CMK (cell line): ENCODE measurements at regions not wholly inside any gene's neighbourhood (a gene's known extent, or its start where the extent isn't known, plus 50 kb on each side); places are given as distances from the start of the nearest gene placed in this dataset.

Experiments used
- DNase-seq: peaks from one replicate; pipeline ENCODE4 v3.0.0-alpha.2; 2010; ENCODE audit warnings: low read depth

- no peak for DNase-seq
These were observed 122.1 kb upstream of the DYNLRB2 start for GRCh38 chr16:80418517-80419355.

DNA sequence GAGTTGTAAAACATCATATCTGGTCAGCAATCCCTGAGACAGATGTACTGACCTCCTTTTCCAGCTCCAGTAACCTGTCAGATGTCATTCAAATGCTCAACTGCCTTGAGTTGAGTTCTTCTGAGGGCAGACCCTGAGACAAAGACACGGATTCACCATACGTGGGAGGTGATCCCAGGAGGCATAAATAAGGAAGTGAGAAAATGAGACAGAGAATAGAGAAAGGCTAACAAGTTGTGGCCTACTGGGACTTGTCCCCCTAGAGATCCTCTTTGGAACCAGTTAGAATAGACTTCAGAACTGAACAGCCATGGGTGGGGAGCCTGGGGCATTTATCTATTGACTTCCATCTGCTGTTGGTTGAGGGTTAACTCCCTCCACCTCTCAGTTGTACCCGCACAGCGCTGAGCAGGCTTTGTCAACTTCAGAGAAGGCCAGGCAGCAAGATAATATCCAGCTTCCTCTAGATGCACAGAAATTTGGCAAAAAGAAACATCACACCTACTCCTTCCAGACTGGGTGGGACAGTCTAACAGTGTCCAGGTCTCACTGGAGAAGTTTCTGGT, 123.0 kb upstream of the DYNLRB2 start:
- DNase-seq: no peak

GRCh38 chr16:80408014-80408413, 132.8 kb upstream of the DYNLRB2 start:
- DNase-seq: no peak

- no peak for DNase-seq
These were observed 133.4 kb upstream of the DYNLRB2 start for GRCh38 chr16:80407265-80407987.

DNA sequence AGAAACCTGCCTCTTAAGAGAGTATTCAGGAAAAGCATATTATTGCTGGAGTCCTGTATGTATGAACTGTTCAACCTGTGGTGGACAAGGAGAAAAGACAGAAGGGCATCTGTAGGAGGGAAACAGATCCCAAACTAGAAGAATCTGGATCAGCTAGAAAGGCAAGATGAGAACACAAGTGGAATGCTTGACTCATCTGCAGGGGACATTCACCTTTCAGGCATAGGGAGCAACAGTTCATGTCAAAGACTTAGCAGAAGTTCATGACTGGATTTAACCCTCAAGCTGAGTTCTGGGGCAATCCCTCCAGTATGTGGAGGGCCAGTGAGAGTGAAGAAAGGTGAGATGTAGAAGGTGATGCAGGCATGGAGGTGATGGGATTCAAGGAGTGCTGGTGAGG, 135.9 kb upstream of the DYNLRB2 start:
- DNase-seq: no peak

GRCh38 chr16:80403894-80404293, 136.9 kb upstream of the DYNLRB2 start:
- no peak for DNase-seq

DNA sequence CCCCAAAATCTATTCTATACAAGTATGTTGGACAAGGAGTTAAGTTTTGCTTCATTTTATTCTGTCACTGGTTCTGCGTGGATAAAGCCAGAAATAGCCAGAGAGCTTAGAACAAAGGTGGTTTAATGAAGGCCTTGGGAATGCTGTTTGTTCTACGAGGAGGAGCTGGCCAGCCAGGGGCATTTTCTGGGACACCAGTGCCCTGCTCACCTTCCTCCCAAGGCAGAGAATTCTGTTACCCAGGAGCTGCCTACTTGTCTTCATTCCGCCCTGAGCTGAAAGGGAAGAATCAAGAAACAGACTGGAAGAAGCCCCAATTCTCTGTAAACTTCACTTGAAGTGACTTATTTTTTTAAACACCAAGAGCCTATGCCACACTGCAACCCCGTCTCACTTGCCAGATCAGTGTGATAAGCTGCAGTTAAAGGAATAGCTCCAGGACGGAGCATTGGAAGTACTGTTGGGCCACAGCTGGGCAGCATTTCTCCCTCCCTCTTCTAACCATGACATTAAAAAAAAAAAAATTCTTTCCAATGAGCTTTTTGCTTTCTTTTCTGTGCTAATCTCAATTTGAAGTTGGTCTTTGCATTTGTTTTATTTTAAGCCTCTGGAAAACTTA, 149.8 kb upstream of the DYNLRB2 start:
- no peak for DNase-seq

DNA sequence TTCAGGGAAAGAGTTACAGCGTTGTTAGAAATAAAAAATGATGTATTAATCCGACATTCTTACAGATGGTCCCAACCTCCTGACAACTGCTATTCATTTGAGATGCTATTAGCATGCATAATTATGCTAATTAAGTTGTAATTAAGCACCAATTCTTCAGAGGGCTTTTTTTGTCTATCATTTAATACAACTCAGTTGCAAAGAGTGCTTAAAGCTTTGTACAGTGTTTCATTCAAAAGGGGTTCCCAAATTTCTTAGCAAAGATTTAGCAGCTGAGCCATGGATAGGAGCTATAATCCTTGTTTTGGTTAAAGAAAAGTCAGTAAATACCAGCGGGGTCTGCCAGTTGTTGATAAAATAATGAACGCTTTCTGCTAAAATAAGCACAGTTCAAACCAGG, 150.7 kb upstream of the DYNLRB2 start:
- no peak for DNase-seq

DNA sequence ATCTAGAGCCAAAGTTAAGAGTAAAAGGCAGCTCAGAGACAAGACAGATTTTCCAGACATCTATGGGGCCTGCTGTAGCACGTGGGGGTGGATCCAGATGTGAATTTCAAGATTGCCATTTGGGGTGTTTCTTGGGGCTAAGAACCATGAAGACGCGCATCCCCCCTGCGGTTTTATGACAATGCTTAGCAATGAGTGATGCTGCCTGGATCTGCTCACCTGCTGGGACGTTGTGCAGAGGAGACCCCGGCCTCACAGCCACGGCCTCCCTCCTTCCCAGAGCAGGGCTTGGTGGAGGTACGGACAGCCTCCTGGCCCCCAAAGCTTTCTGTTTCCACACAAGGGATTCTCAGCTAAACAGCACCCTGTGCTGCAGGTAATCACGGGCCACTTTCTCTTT, 151.5 kb upstream of the DYNLRB2 start:
- no peak for DNase-seq

- no peak for DNase-seq
These were observed 153.4 kb upstream of the DYNLRB2 start for GRCh38 chr16:80387318-80387921.

DNA sequence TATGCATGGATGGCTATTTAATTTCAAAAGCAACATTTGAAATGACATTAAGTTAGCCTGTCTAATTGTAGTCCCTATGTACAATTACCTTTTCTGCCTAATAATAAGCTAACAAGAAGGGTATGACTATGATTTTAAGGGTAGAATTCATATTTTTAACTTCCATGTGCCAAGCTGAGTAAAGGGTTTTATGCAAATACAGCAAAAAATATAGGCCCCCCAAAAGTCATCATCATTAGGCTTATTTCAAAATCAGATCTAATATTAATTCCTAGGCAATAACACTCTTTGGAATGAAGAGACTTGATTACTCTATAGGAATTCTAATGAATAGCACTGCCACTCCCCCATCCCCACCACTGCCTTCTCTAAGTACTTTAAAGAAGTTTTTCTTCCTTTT, 155.9 kb upstream of the DYNLRB2 start:
- DNase-seq: no peak

GRCh38 chr16:80380514-80380913, 160.3 kb upstream of the DYNLRB2 start:
- DNase-seq: no peak

- DNase-seq: no peak
These were observed 163.5 kb upstream of the DYNLRB2 start for GRCh38 chr16:80377096-80377956.

GRCh38 chr16:80375973-80376372, 164.8 kb upstream of the DYNLRB2 start:
- no peak for DNase-seq

DNA sequence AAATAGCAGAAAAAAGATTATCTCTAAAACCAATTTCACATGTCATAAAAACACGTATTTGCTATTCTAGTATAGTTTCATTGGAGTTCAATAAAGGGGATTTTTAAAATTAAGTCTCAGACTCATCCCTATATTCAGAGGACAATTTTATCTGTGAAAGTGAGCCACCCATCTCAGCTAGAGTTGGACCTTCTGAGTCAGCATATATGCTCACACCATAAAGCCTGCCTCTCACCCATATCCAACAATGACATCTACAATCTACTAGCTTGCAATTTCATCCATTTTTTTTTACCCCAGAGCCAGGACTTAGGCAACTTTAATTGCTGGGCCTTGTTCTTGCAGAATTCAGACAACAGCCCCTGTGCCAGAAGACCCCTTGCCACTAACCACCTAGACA, 165.3 kb upstream of the DYNLRB2 start:
- DNase-seq: no peak

DNA sequence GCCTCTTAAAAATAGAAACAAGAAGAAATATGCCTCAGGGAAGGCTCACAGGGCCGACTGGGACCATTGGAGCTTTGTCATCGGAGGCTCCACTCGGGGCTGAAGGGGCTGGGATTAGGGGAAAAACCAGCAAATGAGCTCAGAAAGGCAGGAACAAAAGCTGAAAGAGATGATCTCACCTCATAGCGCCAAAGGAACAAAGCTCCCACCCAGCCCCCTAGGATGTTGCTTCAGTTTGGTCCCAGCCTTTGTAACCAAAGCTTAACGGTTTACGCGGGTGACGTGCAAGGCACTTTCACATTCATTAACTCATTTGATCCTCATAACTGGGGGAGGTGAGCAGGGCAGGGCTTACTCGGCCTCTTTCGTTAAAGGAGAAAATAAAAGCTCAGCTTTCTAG, 168.5 kb upstream of the DYNLRB2 start:
- DNase-seq: no peak

- no peak for DNase-seq
These were observed 171.4 kb upstream of the DYNLRB2 start for GRCh38 chr16:80369138-80369958.

- DNase-seq: no peak
These were observed 173.6 kb upstream of the DYNLRB2 start for GRCh38 chr16:80367037-80367658.

GRCh38 chr16:80366023-80366422, 174.8 kb upstream of the DYNLRB2 start:
- DNase-seq: no peak

GRCh38 chr16:80362816-80363215, 178.0 kb upstream of the DYNLRB2 start:
- no peak for DNase-seq
